H9 (cell line): ENCODE measurements at regions not wholly inside any gene's neighbourhood (a gene's known extent, or its start where the extent isn't known, plus 50 kb on each side); places are given as distances from the start of the nearest gene placed in this dataset.

Source experiments
- DNase-seq: peaks from one replicate; pipeline ENCODE4 v3.0.0-alpha.2; 2017
- H2AFZ ChIP-seq: one replicate; pipeline ENCODE4 v1.6.1; 2013; ENCODE audit warnings: mild to moderate bottlenecking, low read length, control low read depth, moderate library complexity
- H2AK5ac ChIP-seq: 2 replicates; pipeline ENCODE4 v1.6.1; 2013; ENCODE audit warnings: low read length, control low read depth, mixed read lengths; ENCODE audit not compliant: insufficient read length
- H2BK120ac ChIP-seq: one replicate; pipeline ENCODE4 v1.6.1; 2013; ENCODE audit warnings: low read depth, mild to moderate bottlenecking, low read length, control low read depth, inconsistent platforms; ENCODE audit not compliant: poor library complexity, severe bottlenecking
- H2BK12ac ChIP-seq: 2 replicates; pipeline ENCODE4 v1.6.1; 2013; ENCODE audit warnings: low read length, control low read depth, mixed read lengths, low read depth; ENCODE audit not compliant: insufficient read length
- H2BK15ac ChIP-seq: 2 replicates; pipeline ENCODE4 v1.6.1; 2013; ENCODE audit warnings: low read depth, low read length, control low read depth
- H2BK20ac ChIP-seq: one replicate; pipeline ENCODE4 v1.6.1; 2013; ENCODE audit warnings: low read depth, mild to moderate bottlenecking, low read length, control low read depth, inconsistent platforms; ENCODE audit not compliant: poor library complexity, severe bottlenecking
- H2BK5ac ChIP-seq: 2 replicates; pipeline ENCODE4 v1.6.1; 2013; ENCODE audit warnings: low read length, control low read depth, mixed read lengths; ENCODE audit not compliant: insufficient read length
- H3K14ac ChIP-seq: 2 replicates; pipeline ENCODE4 v1.6.1; 2013; ENCODE audit warnings: low read length, control low read depth; ENCODE audit not compliant: insufficient read depth
- H3K18ac ChIP-seq: 2 replicates; pipeline ENCODE4 v1.6.1; 2013; ENCODE audit warnings: low read depth, mild to moderate bottlenecking, mixed read lengths, low read length, control low read depth; ENCODE audit not compliant: insufficient read length
- H3K23ac ChIP-seq: 2 replicates; pipeline ENCODE4 v1.6.1; 2013; ENCODE audit warnings: low read length, control low read depth, mixed read lengths, low read depth; ENCODE audit not compliant: insufficient read length
- H3K23me2 ChIP-seq: 2 replicates; pipeline ENCODE4 v1.6.1; 2013; ENCODE audit warnings: low read depth, mild to moderate bottlenecking, mixed read lengths, low read length, control low read depth; ENCODE audit not compliant: insufficient read length, poor library complexity, severe bottlenecking
- H3K27ac ChIP-seq: 2 replicates; pipeline ENCODE4 v1.5.1; 2013; ENCODE audit warnings: low read length, control low read depth, mixed read lengths, low read depth; ENCODE audit not compliant: insufficient read length
- H3K27me3 ChIP-seq: 2 replicates; pipeline ENCODE4 v1.6.1; 2013; ENCODE audit warnings: low read length, control low read depth, inconsistent platforms; ENCODE audit not compliant: insufficient read depth
- H3K4ac ChIP-seq: 2 replicates; pipeline ENCODE4 v1.6.1; 2013; ENCODE audit warnings: low read depth, mild to moderate bottlenecking, control low read depth, inconsistent platforms, low read length, moderate library complexity
- H3K4me1 ChIP-seq: 2 replicates; pipeline ENCODE4 v1.6.1; 2013; ENCODE audit warnings: low read length, control low read depth, inconsistent platforms; ENCODE audit not compliant: insufficient read depth
- H3K4me2 ChIP-seq: 2 replicates; pipeline ENCODE4 v1.6.1; 2013; ENCODE audit warnings: low read length, control low read depth, mixed read lengths; ENCODE audit not compliant: insufficient read length, insufficient read depth
- H3K56ac ChIP-seq: 2 replicates; pipeline ENCODE4 v1.6.1; 2013; ENCODE audit warnings: low read depth, mild to moderate bottlenecking, mixed read lengths, low read length, control low read depth; ENCODE audit not compliant: insufficient read length
- H3K79me1 ChIP-seq: 2 replicates; pipeline ENCODE4 v1.6.1; 2013; ENCODE audit warnings: low read depth, mild to moderate bottlenecking, moderate library complexity, low read length, control low read depth, inconsistent platforms; ENCODE audit not compliant: insufficient read depth, poor library complexity, severe bottlenecking
- H3K79me2 ChIP-seq: 2 replicates; pipeline ENCODE4 v1.6.1; 2013; ENCODE audit warnings: low read length, control low read depth, inconsistent platforms; ENCODE audit not compliant: insufficient read depth
- H3K9ac ChIP-seq: 2 replicates; pipeline ENCODE4 v1.6.1; 2013; ENCODE audit warnings: low read length, control low read depth, mixed read lengths; ENCODE audit not compliant: insufficient read length; ENCODE audit errors: extremely low read depth
- H3K9me3 ChIP-seq: one replicate; pipeline ENCODE4 v1.6.1; 2013; ENCODE audit warnings: low read depth, low read length, inconsistent platforms; ENCODE audit not compliant: control insufficient read depth
- H3T11ph ChIP-seq: one replicate; pipeline ENCODE4 v1.6.1; 2013; ENCODE audit warnings: mild to moderate bottlenecking, low read length, control low read depth, inconsistent platforms
- H4K20me1 ChIP-seq: one replicate; pipeline ENCODE4 v1.6.1; 2013; ENCODE audit not compliant: control insufficient read depth, insufficient read length, insufficient read depth
- H4K5ac ChIP-seq: 2 replicates; pipeline ENCODE4 v1.6.1; 2013; ENCODE audit warnings: low read depth, mild to moderate bottlenecking, mixed read lengths, low read length, control low read depth; ENCODE audit not compliant: insufficient read length
- H4K8ac ChIP-seq: replicated peaks from 2 replicates; pipeline ENCODE4 v1.6.1; 2013; ENCODE audit warnings: low read length, control low read depth, mixed read lengths, low read depth; ENCODE audit not compliant: insufficient read length
- H4K91ac ChIP-seq: 2 replicates; pipeline ENCODE4 v1.6.1; 2013; ENCODE audit warnings: low read depth, mild to moderate bottlenecking, moderate library complexity, mixed read lengths, low read length, control low read depth; ENCODE audit not compliant: insufficient read length
- H3K27ac Mint-ChIP-seq, 3 experiments: 2 replicates in 2 of 3; 3 replicates in 1 of 3; pipeline ENCODE4 v1.8.0; 2020 to 2021; ENCODE audit warnings: mixed read lengths in 3 of 3, mild to moderate bottlenecking in 1 of 3, moderate library complexity in 1 of 3
- H3K27me3 Mint-ChIP-seq: 2 replicates; pipeline ENCODE4 v1.8.0; 2021; ENCODE audit warnings: low read depth, mild to moderate bottlenecking, moderate library complexity, mixed read lengths
- H3K36me3 Mint-ChIP-seq, 3 experiments: 2 replicates in 2 of 3; 3 replicates in 1 of 3; pipeline ENCODE4 v1.8.0; 2020 to 2021; ENCODE audit warnings: low read depth in 3 of 3, mixed read lengths in 3 of 3; ENCODE audit not compliant: insufficient read depth in 1 of 3
- H3K4me1 Mint-ChIP-seq, 2 experiments: 2 replicates each; pipeline ENCODE4 v1.8.0; 2020; ENCODE audit warnings: mixed read lengths in 2 of 2
- H3K4me3 Mint-ChIP-seq, 2 experiments: 2 replicates in 1 of 2; 3 replicates in 1 of 2; pipeline ENCODE4 v1.8.0; 2020 to 2021; ENCODE audit warnings: mild to moderate bottlenecking in 2 of 2, mixed read lengths in 2 of 2, moderate library complexity in 1 of 2
- H3K9me3 Mint-ChIP-seq, 2 experiments: 2 replicates in 1 of 2; 3 replicates in 1 of 2; pipeline ENCODE4 v1.8.0; 2020; ENCODE audit warnings: mild to moderate bottlenecking in 2 of 2, mixed read lengths in 2 of 2, moderate library complexity in 1 of 2
- WGBS: extraction: QIAGEN DNeasy Blood & Tissue Kit; methylation state at CpG from one replicate; pipeline ENCODE4 v1.1.7; 2013; ENCODE audit warnings: missing lambda C conversion rate, low lambda C conversion rate, mixed read lengths; ENCODE audit not compliant: insufficient read length; ENCODE audit errors: extremely low coverage; 5-methylcytosine and 5-hydroxymethylcytosine counted together
- TF ChIP-seq, protein P1 (sequence below): fragments of 200-600 bp; sonication (generic); conservative IDR thresholded peaks from 3 replicates; pipeline ENCODE4 v1.8.0; 2021; ENCODE audit warnings: antibody characterized with exemption, mild to moderate bottlenecking

- H3K56ac ChIP-seq, result no peak overlapping the region
- H3K9ac ChIP-seq, result no peak overlapping the region
- no peak overlapping the region for H3K4ac ChIP-seq
- H3K14ac ChIP-seq, result no peak overlapping the region
- no peak overlapping the region for H2AFZ ChIP-seq
- H3K4me2 ChIP-seq, result no peak overlapping the region
- no peaks in the 10 kb centered on the region for H3K27me3 ChIP-seq
- H2BK12ac ChIP-seq, result no peak overlapping the region
- no peak overlapping the region for H2BK20ac ChIP-seq
- H3K4me1 ChIP-seq, result no peaks in the 10 kb centered on the region; the same call in 1 of the 2 replicates
- Mint-ChIP-seq H3K4me3 (no peak overlapping the region), H3K9me3 (peaks cover 14 to 16% of the 10 kb centered on the region in 2 experiments), H3K4me1 (peaks cover 24 to 30% of the 10 kb centered on the region in 2 experiments), H3K36me3 (peaks cover 10 to 21% (median 12%) of the 10 kb centered on the region in 3 experiments; a peak in 6 of 7 replicates), H3K27me3 (no peaks in the 10 kb centered on the region), H3K27ac (no peak overlapping the region)
- no peak overlapping the region for H2BK120ac ChIP-seq
- TF ChIP-seq, protein P1, sequence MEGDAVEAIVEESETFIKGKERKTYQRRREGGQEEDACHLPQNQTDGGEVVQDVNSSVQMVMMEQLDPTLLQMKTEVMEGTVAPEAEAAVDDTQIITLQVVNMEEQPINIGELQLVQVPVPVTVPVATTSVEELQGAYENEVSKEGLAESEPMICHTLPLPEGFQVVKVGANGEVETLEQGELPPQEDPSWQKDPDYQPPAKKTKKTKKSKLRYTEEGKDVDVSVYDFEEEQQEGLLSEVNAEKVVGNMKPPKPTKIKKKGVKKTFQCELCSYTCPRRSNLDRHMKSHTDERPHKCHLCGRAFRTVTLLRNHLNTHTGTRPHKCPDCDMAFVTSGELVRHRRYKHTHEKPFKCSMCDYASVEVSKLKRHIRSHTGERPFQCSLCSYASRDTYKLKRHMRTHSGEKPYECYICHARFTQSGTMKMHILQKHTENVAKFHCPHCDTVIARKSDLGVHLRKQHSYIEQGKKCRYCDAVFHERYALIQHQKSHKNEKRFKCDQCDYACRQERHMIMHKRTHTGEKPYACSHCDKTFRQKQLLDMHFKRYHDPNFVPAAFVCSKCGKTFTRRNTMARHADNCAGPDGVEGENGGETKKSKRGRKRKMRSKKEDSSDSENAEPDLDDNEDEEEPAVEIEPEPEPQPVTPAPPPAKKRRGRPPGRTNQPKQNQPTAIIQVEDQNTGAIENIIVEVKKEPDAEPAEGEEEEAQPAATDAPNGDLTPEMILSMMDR, result no peak
- H3K27ac ChIP-seq, result no peak overlapping the region
- no peak overlapping the region for H4K5ac ChIP-seq
- H2BK15ac ChIP-seq, result no peak overlapping the region
- no peak overlapping the region for H4K91ac ChIP-seq
- H4K8ac ChIP-seq, result no peak overlapping the region
- no peak overlapping the region for H2BK5ac ChIP-seq
- H3K18ac ChIP-seq, result no peak overlapping the region
- no peak overlapping the region for H3T11ph ChIP-seq
- H3K79me1 ChIP-seq, result no peaks in the 10 kb centered on the region
- no peaks in the 10 kb centered on the region for H3K79me2 ChIP-seq
- no peaks in the 10 kb centered on the region for H4K20me1 ChIP-seq
- no peak for DNase-seq
- peaks cover under 1% of the 10 kb centered on the region for H3K9me3 ChIP-seq
- H3K23ac ChIP-seq, result no peak overlapping the region
- H2AK5ac ChIP-seq, result no peak overlapping the region
- no CpG with 5 or more reads among the region's 8 CpGs for WGBS
- no peaks in the 10 kb centered on the region for H3K23me2 ChIP-seq
Measured at GRCh38 chr2:5538772-5539171, 153.4 kb upstream of the SOX11 start.
